Common myeloid progenitor, CD34-positive (primary cell): ENCODE measurements at regions not wholly inside any gene's neighbourhood (a gene's known extent, or its start where the extent isn't known, plus 50 kb on each side); places are given as distances from the start of the nearest gene placed in this dataset.
"Not testable (repeated sequence)": the region's sequence is repeated elsewhere in the genome, so short reads cannot be mapped to it uniquely, and the experiment has no call there.

Experiments
- CTCF ChIA-PET: fragments of 350-600 bp; sonication (Branson Sonifier 250); formaldehyde crosslinking; loops from one replicate; lab custom pipeline; 2021; ENCODE audit warnings: antibody characterized with exemption; lab: Charles Lee
- POLR2A ChIA-PET: fragments of 350-600 bp; sonication (Branson Sonifier 250); formaldehyde crosslinking; loops from one replicate; lab custom pipeline; 2021; ENCODE audit warnings: antibody characterized with exemption; lab: Charles Lee
- DNase-seq, 3 donors: peaks; one replicate each; pipeline versions ENCODE4 v3.0.0 to v3.0.0-alpha.2; 2013
- H3K27ac ChIP-seq, 2 experiments: 1 replicate in 1 of 2; 2 replicates in 1 of 2; pipeline ENCODE4 v1.7.0; 2013; ENCODE audit warnings: inconsistent platforms in 2 of 2, low read length in 2 of 2, mild to moderate bottlenecking in 2 of 2, low read depth in 1 of 2, moderate library complexity in 1 of 2; ENCODE audit not compliant: severe bottlenecking in 2 of 2, insufficient read depth in 1 of 2, poor library complexity in 1 of 2
- H3K27me3 ChIP-seq, 5 experiments: replicated peaks in 2 of 5; 1 replicate in 3 of 5; 2 replicates in 2 of 5; pipeline versions ENCODE4 v1.6.1 to v1.7.0; 2013; ENCODE audit warnings: low read length in 4 of 5, mild to moderate bottlenecking in 2 of 5, moderate library complexity in 2 of 5, inconsistent platforms in 1 of 5; ENCODE audit not compliant: insufficient read depth in 5 of 5, control insufficient read depth in 4 of 5
- H3K36me3 ChIP-seq, 4 experiments: 1 replicate in 2 of 4; 2 replicates in 2 of 4; pipeline versions ENCODE4 v1.6.1 to v1.7.0; 2013; ENCODE audit warnings: low read length in 3 of 4, control low read depth in 1 of 4, mild to moderate bottlenecking in 1 of 4; ENCODE audit not compliant: control insufficient read depth in 4 of 4, insufficient read depth in 4 of 4
- H3K4me1 ChIP-seq, 4 experiments: 1 replicate in 3 of 4; 2 replicates in 1 of 4; pipeline versions ENCODE4 v1.6.1 to v1.7.1; 2013; ENCODE audit warnings: low read length in 3 of 4, mild to moderate bottlenecking in 3 of 4, control low read depth in 1 of 4, inconsistent platforms in 1 of 4, moderate library complexity in 1 of 4; ENCODE audit not compliant: control insufficient read depth in 4 of 4, insufficient read depth in 4 of 4; ENCODE audit errors: control extremely low read depth in 1 of 4
- H3K4me3 ChIP-seq, 7 experiments: 1 replicate in 4 of 7; 2 replicates in 3 of 7; pipeline versions ENCODE4 v1.5.1 to v1.7.0; 2013; ENCODE audit warnings: mild to moderate bottlenecking in 7 of 7, low read length in 6 of 7, moderate library complexity in 6 of 7, inconsistent platforms in 2 of 7, low read depth in 2 of 7, control low read depth in 1 of 7; ENCODE audit not compliant: insufficient read depth in 4 of 7, control insufficient read depth in 1 of 7; ENCODE audit errors: extremely low read depth in 1 of 7
- H3K9me3 ChIP-seq, 5 experiments: 1 replicate in 4 of 5; 2 replicates in 1 of 5; pipeline versions ENCODE4 v1.6.1 to v1.7.1; 2013; ENCODE audit warnings: low read length in 4 of 5, mild to moderate bottlenecking in 2 of 5, inconsistent platforms in 1 of 5, low read depth in 1 of 5, moderate library complexity in 1 of 5; ENCODE audit not compliant: control insufficient read depth in 4 of 5, insufficient read depth in 2 of 5; ENCODE audit errors: control extremely low read depth in 1 of 5
- WGBS: methylation state at CpG from one replicate; pipeline ENCODE4 v1.1.5; 2013; ENCODE audit not compliant: insufficient coverage; 5-methylcytosine and 5-hydroxymethylcytosine counted together

DNA sequence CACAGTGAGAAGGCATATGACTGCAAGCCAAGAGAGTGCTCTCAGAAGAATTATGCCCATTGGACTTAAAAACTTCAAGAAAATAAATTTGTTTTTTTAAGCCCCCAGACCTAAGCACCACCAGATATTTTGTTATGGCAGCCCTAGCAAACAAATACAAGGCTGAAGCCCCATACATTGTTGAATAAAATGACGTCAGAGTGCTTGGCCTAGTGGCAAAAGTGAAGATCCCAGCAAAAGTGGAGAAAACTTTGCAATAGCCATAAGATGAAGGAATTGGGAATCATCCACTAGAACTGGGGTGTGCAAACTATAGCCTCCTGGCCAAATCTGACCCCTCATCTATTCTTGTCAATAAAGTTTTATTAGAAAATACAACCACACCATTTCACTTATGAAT, 517.5 kb downstream of the IRS1 start:
- H3K9me3 ChIP-seq = no peaks in the 10 kb centered on the region
- H3K27me3 ChIP-seq = peaks cover 0 to 2% (median 0%) of the 10 kb centered on the region in 5 experiments
- no peak overlapping the region for H3K27ac ChIP-seq
- ChIA-PET CTCF (no interaction called here), POLR2A (no interaction called here)
- DNase-seq = no peak
- H3K4me1 ChIP-seq = no peaks in the 10 kb centered on the region
- no peaks in the 10 kb centered on the region for H3K36me3 ChIP-seq
- H3K4me3 ChIP-seq = no peak overlapping the region
- no CpG with 5 or more reads among the region's 1 CpG for WGBS

DNA sequence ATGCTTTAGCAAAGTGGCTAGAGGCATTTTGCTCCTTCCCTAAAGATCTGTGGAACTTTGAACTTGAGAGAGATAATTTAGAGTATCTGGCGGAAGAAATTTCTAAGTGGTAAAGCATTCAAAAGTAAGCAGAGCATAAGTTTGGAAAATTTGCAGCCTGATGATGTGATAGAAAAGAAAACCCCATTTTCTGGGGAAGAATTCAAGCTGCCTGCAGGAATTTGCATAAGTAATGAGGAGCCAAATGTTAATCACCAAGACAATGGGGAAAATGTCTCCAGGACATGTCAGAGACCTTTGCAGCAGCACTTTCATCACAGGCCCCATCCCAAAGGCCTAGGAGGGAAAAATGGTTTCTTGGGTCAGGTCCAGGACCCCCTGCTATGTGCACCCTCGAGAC, 519.5 kb downstream of the IRS1 start:
- CTCF ChIA-PET, H3K27me3 ChIP-seq, H3K4me3 ChIP-seq, POLR2A ChIA-PET, H3K27ac ChIP-seq, DNase-seq, H3K4me1 ChIP-seq, H3K9me3 ChIP-seq, H3K36me3 ChIP-seq: not testable (repeated sequence)
- WGBS = 83% methylated on average over 2 of the region's 2 CpGs

- WGBS = no CpG with 5 or more reads among the region's 1 CpG
- CTCF ChIA-PET = no interaction called here
- no peak overlapping the region for H3K27ac ChIP-seq
- no peaks in the 10 kb centered on the region for H3K4me1 ChIP-seq
- peaks cover 0 to 2% (median 0%) of the 10 kb centered on the region in 5 experiments for H3K9me3 ChIP-seq
- H3K4me3 ChIP-seq = no peak overlapping the region
- no peaks in the 10 kb centered on the region for H3K27me3 ChIP-seq
- no peak for DNase-seq
- POLR2A ChIA-PET = no interaction called here
- no peaks in the 10 kb centered on the region for H3K36me3 ChIP-seq
These were observed 524.4 kb downstream of the IRS1 start for GRCh38 chr2:226275215-226275614.

- Histone ChIP-seq H3K27ac (no peak overlapping the region), H3K36me3 (no peaks in the 10 kb centered on the region), H3K27me3 (no peaks in the 10 kb centered on the region), H3K9me3 (peaks cover 0 to 2% (median 0%) of the 10 kb centered on the region in 5 experiments), H3K4me3 (no peak overlapping the region), H3K4me1 (no peaks in the 10 kb centered on the region)
- no peak for DNase-seq
- ChIA-PET POLR2A (no interaction called here), CTCF (no interaction called here)
- WGBS = 83% methylated on average over 7 of the region's 8 CpGs
These were observed 525.5 kb downstream of the IRS1 start for GRCh38 chr2:226274143-226274542.

GRCh38 chr2:226273440-226273839, 526.2 kb downstream of the IRS1 start:
- no peaks in the 10 kb centered on the region for H3K4me1 ChIP-seq
- H3K36me3 ChIP-seq = no peaks in the 10 kb centered on the region
- CTCF ChIA-PET = no interaction called here
- POLR2A ChIA-PET = no interaction called here
- peaks cover 0 to 2% (median 0%) of the 10 kb centered on the region in 5 experiments for H3K9me3 ChIP-seq
- no peak for DNase-seq
- no peak overlapping the region for H3K4me3 ChIP-seq
- H3K27ac ChIP-seq = no peak overlapping the region
- no peaks in the 10 kb centered on the region for H3K27me3 ChIP-seq

DNA sequence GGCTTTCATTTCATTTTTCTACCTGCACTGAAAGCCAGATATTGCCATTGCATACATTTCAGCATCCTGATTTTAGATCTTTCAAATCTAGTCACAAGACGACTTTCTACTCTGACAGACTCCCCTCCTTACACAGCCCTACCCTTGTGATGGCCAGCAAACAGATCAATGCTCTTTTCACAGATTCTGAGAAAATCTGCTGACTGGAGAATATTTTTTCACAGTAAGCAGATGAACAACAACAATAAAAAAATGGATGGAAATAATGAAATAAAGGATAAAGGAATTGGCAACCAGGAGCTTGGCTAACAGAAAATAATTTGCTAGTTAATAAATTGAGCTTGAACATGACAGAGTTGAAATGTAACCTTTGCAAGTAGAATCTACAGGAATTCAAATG, 527.2 kb downstream of the IRS1 start:
- no peaks in the 10 kb centered on the region for H3K27me3 ChIP-seq
- WGBS = no CpG with 5 or more reads among the region's 1 CpG
- CTCF ChIA-PET = no interaction called here

DNA sequence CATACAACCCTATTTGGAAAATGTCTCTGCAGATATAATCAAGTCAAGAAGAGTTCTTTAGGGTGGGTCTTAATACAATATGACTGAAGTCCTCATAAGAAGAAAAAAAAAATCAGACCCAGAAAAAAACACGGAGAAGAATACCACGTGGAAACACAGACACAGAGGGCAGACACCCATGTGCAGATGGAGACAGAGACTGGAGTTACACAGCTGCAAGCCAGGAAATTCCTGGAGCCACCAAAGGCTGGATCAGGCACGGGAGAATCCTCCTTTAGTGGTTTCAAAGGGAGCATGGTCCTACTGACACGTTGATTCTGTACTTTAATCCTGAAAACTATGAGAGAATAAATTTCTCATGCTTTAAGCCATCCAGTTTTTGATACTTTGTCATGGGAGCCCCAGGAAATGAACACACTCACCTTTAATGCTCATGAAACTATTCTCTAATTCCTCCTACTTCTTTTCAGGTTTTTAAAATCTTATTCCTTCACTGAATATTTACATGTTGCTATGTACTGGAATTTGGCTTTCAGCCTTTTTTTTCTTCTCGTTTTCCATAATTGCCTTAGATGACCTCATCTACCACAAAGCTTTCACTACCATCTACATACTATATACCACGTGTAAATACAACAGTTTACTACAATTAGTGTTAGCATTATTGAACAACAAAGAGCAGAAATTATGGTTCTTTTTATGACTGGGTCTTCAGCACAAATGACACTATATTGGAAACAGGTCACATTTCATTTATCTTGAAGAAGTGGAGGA, 529.1 kb downstream of the IRS1 start:
- H3K27me3 ChIP-seq = no peaks in the 10 kb centered on the region
- H3K27ac ChIP-seq = no peak overlapping the region
- H3K9me3 ChIP-seq = peaks cover 0 to 2% (median 0%) of the 10 kb centered on the region in 5 experiments
- H3K36me3 ChIP-seq = no peaks in the 10 kb centered on the region
- WGBS = 64% methylated on average over 4 of the region's 6 CpGs
- DNase-seq = no peak
- H3K4me3 ChIP-seq = no peak overlapping the region
- ChIA-PET POLR2A (no interaction called here), CTCF (no interaction called here)
- H3K4me1 ChIP-seq = no peaks in the 10 kb centered on the region

More for the DNA sequence above, 527.2 kb downstream of the IRS1 start:
- POLR2A ChIA-PET = no interaction called here
- peaks cover 0 to 2% (median 0%) of the 10 kb centered on the region in 5 experiments for H3K9me3 ChIP-seq
- no peaks in the 10 kb centered on the region for H3K36me3 ChIP-seq
- DNase-seq = no peak
- no peak overlapping the region for H3K27ac ChIP-seq
- H3K4me3 ChIP-seq = no peak overlapping the region
- no peaks in the 10 kb centered on the region for H3K4me1 ChIP-seq
